HCT116 (cell line): ENCODE measurements at regions not wholly inside any gene's neighbourhood (a gene's known extent, or its start where the extent isn't known, plus 50 kb on each side); places are given as distances from the start of the nearest gene placed in this dataset.

Source experiments
- ATAC-seq: fragments of 200-7000 bp; cut with Tn5 transposase; 2 replicates; pipeline ENCODE4 v1.9.1; 2020; ENCODE audit warnings: mild to moderate bottlenecking, moderate library complexity
- BruUV-seq: library from RNA; stranded (reverse); fragments of 400-500 nt; replicated peaks from 2 replicates; lab custom pipeline; 2021; lab: Mats Ljungman, UMichigan
- CTCF ChIA-PET: fragments of 300-600 bp; sonication (Branson Sonifier 250); formaldehyde crosslinking; loops from one replicate; lab custom pipeline; 2021; ENCODE audit warnings: antibody characterized with exemption; lab: Charles Lee
- POLR2A ChIA-PET: fragments of 300-600, 350-600 bp; sonication (Branson Sonifier 250); formaldehyde crosslinking; loops from one replicate; lab custom pipeline; 2021; ENCODE audit warnings: antibody characterized with exemption; lab: Charles Lee
- RAD21 ChIA-PET, 2 experiments: fragments of 300-600 bp; sonication (Branson Sonifier 250); formaldehyde crosslinking; loops; one replicate each; lab custom pipeline; 2023; ENCODE audit warnings: low total read pairs in 2 of 2; ENCODE audit not compliant: uncharacterized antibody in 2 of 2, unreplicated experiment in 2 of 2, low non-redundant PET in 1 of 2; lab: Charles Lee
- DNase-seq: peaks from one replicate; pipeline ENCODE4 v3.0.0-alpha.2; 2010; ENCODE audit warnings: low read depth, low spot score
- H2AFZ ChIP-seq: fragments of 200-600 bp; shearing (Covaris generic), sonication (generic); 2 replicates; pipeline ENCODE4 v1.6.1; 2017; ENCODE audit warnings: low read depth, mixed run types, mixed read lengths, antibody characterized with exemption, low read length; ENCODE audit not compliant: poor library complexity, severe bottlenecking
- H3K27ac ChIP-seq: 2 replicates; pipeline ENCODE4 v1.5.1; 2012; ENCODE audit warnings: low read depth, low read length
- H3K27me3 ChIP-seq: fragments of 200-600 bp; sonication (generic); 2 replicates; pipeline ENCODE4 v1.6.1; 2016; ENCODE audit warnings: mixed run types, low read length, mixed read lengths; ENCODE audit not compliant: insufficient read depth
- H3K36me3 ChIP-seq, 2 experiments: fragments of 200-500 bp in 1 of 2; fragments of 200-600 bp in 1 of 2; sonication (Bioruptor generic) in 1 of 2; sonication (generic) in 1 of 2; 2 replicates each; pipeline versions ENCODE4 v1.5.1 to v1.6.1; 2014 to 2016; ENCODE audit warnings: low read length in 2 of 2, inconsistent platforms in 1 of 2, mixed read lengths in 1 of 2, mixed run types in 1 of 2; ENCODE audit not compliant: insufficient read depth in 2 of 2, control insufficient read depth in 1 of 2
- H3K4me1 ChIP-seq, 2 experiments: fragments of 200-600 bp in 1 of 2; sonication (generic) in 1 of 2; 2 replicates each; pipeline versions ENCODE4 v1.5.1 to v1.6.1; 2012 to 2017; ENCODE audit warnings: low read length in 2 of 2, inconsistent platforms in 1 of 2, mild to moderate bottlenecking in 1 of 2, mixed read lengths in 1 of 2, mixed run types in 1 of 2, moderate library complexity in 1 of 2; ENCODE audit not compliant: insufficient read depth in 2 of 2, control insufficient read depth in 1 of 2
- H3K4me2 ChIP-seq: fragments of 200-600 bp; sonication (generic); 2 replicates; pipeline ENCODE4 v1.6.1; 2017; ENCODE audit warnings: mixed run types, low read length, mixed read lengths
- H3K4me3 ChIP-seq, 2 experiments: fragments of 200-600 bp in 1 of 2; sonication (generic) in 1 of 2; replicated peaks in 1 of 2; 2 replicates each; pipeline ENCODE4 v1.5.1; 2011 to 2016; ENCODE audit warnings: low read length in 2 of 2, control low read depth in 1 of 2, low read depth in 1 of 2, mild to moderate bottlenecking in 1 of 2, mixed read lengths in 1 of 2, mixed run types in 1 of 2
- H3K79me2 ChIP-seq: fragments of 200-600 bp; sonication (generic); 2 replicates; pipeline ENCODE4 v1.6.1; 2017; ENCODE audit warnings: mild to moderate bottlenecking, mixed run types, low read length, moderate library complexity, mixed read lengths; ENCODE audit not compliant: insufficient read depth
- H3K9ac ChIP-seq: fragments of 200-600 bp; sonication (generic); 2 replicates; pipeline ENCODE4 v1.6.1; 2016; ENCODE audit warnings: low read length, mixed read lengths
- H3K9me2 ChIP-seq: fragments of 200-600 bp; sonication (generic), shearing (Covaris generic); 2 replicates; pipeline ENCODE4 v1.6.1; 2017; ENCODE audit warnings: mixed run types, mild to moderate bottlenecking, moderate library complexity; ENCODE audit not compliant: insufficient read depth
- H3K9me3 ChIP-seq, 2 experiments: fragments of 200-500 bp in 1 of 2; fragments of 200-600 bp in 1 of 2; sonication (Bioruptor generic) in 1 of 2; sonication (generic) in 1 of 2; 2 replicates each; pipeline ENCODE4 v1.6.1; 2014 to 2017; ENCODE audit warnings: low read length in 2 of 2, mixed read lengths in 2 of 2, inconsistent platforms in 1 of 2, low read depth in 1 of 2, mild to moderate bottlenecking in 1 of 2, mixed run types in 1 of 2, moderate library complexity in 1 of 2; ENCODE audit not compliant: control insufficient read depth in 1 of 2, insufficient read depth in 1 of 2
- H4K20me1 ChIP-seq: fragments of 200-600 bp; sonication (generic), shearing (Covaris generic); 2 replicates; pipeline ENCODE4 v1.6.1; 2017; ENCODE audit warnings: mixed run types, mild to moderate bottlenecking, moderate library complexity; ENCODE audit not compliant: insufficient read depth
- ELF1 ChIP-seq: IDR thresholded peaks from 2 replicates; pipeline ENCODE4 v1.6.1; 2012; ENCODE audit warnings: low read depth, borderline replicate concordance
- JUND ChIP-seq: IDR thresholded peaks from 2 replicates; pipeline ENCODE4 v1.6.1; 2012
- POLR2A ChIP-seq: IDR thresholded peaks from 2 replicates; pipeline ENCODE4 v1.7.0; 2011; ENCODE audit warnings: borderline replicate concordance; ENCODE audit not compliant: insufficient read depth, insufficient read length; ENCODE audit errors: extremely low read depth
- REST ChIP-seq: IDR thresholded peaks from 2 replicates; pipeline ENCODE4 v1.6.1; 2012; ENCODE audit warnings: low read depth
- SP1 ChIP-seq: IDR thresholded peaks from 2 replicates; pipeline ENCODE4 v1.6.1; 2012; ENCODE audit warnings: low read depth
- TCF7L2 ChIP-seq: IDR thresholded peaks from 2 replicates; pipeline ENCODE4 v1.7.0; 2011; ENCODE audit warnings: borderline replicate concordance, inconsistent platforms; ENCODE audit not compliant: insufficient read depth, insufficient read length; ENCODE audit errors: extremely low read depth
- YY1 ChIP-seq: IDR thresholded peaks from 2 replicates; pipeline ENCODE4 v1.6.1; 2011; ENCODE audit warnings: low read length, low read depth, moderate library complexity, mild to moderate bottlenecking; ENCODE audit not compliant: insufficient replicate concordance; ENCODE audit errors: extremely low read depth
- ZFX ChIP-seq: fragments of 450-650 bp; IDR thresholded peaks from 2 replicates; pipeline ENCODE4 v1.6.1; 2017
- intact Hi-C: fragments of 100-400 bp; cut with micrococcal nuclease; formaldehyde crosslinking; loops from 2 replicates; pipeline ENCODE4 v1.10.0; 2022
- TF ChIP-seq, protein P1 (sequence below): IDR thresholded peaks from 2 replicates; pipeline ENCODE4 v1.6.1; 2011; ENCODE audit warnings: mild to moderate bottlenecking, low read length, moderate library complexity; ENCODE audit not compliant: insufficient replicate concordance; ENCODE audit errors: extremely low read depth
- TF ChIP-seq, protein P2 (sequence below): IDR thresholded peaks from 2 replicates; pipeline ENCODE4 v1.6.1; 2012

DNA sequence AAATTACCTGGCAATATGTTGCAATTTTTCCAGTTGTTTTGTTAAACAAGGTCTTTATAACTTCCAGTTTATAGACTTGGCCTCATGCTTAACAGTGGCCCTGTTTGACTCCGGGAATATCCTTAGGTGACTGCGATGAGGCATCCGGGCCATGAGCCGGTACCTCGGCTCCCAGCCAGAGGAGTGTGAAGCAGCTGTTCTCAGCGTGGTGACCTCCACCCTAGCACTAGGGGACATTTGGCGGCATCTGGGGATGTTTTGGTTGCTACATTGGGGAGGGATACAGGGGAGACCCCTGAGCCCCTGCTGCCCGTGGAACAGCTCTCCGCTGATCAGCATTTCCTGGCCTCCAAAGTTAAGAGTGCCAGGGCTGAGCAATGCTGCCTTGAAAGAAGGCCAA lies 533.4 kb downstream of the IRX1 start:
- no peak overlapping the region for H2AFZ ChIP-seq
- H3K27me3 ChIP-seq, result no peaks in the 10 kb centered on the region
- intact Hi-C loops, result no loop called here
- TF ChIP-seq YY1 (no peak), REST (no peak), POLR2A (no peak), ELF1 (no peak), SP1 (no peak), ZFX (no peak), JUND (no peak), TCF7L2 (no peak)
- TF ChIP-seq, protein P1, sequence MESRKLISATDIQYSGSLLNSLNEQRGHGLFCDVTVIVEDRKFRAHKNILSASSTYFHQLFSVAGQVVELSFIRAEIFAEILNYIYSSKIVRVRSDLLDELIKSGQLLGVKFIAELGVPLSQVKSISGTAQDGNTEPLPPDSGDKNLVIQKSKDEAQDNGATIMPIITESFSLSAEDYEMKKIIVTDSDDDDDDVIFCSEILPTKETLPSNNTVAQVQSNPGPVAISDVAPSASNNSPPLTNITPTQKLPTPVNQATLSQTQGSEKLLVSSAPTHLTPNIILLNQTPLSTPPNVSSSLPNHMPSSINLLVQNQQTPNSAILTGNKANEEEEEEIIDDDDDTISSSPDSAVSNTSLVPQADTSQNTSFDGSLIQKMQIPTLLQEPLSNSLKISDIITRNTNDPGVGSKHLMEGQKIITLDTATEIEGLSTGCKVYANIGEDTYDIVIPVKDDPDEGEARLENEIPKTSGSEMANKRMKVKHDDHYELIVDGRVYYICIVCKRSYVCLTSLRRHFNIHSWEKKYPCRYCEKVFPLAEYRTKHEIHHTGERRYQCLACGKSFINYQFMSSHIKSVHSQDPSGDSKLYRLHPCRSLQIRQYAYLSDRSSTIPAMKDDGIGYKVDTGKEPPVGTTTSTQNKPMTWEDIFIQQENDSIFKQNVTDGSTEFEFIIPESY, result no peak
- TF ChIP-seq, protein P2, sequence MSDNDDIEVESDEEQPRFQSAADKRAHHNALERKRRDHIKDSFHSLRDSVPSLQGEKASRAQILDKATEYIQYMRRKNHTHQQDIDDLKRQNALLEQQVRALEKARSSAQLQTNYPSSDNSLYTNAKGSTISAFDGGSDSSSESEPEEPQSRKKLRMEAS, result no peak
- H3K9ac ChIP-seq, result no peak overlapping the region
- no TSS peak for BruUV-seq
- no peaks in the 10 kb centered on the region for H3K36me3 ChIP-seq
- H3K27ac ChIP-seq, result no peak overlapping the region
- no peak overlapping the region for H3K4me3 ChIP-seq
- no peak for ATAC-seq
- no peaks in the 10 kb centered on the region for H3K9me2 ChIP-seq
- H3K4me2 ChIP-seq, result no peak overlapping the region
- peaks cover 18 to 42% of the 10 kb centered on the region in 2 experiments; a peak in 2 of 4 replicates for H3K9me3 ChIP-seq
- no peaks in the 10 kb centered on the region for H3K4me1 ChIP-seq
- no peaks in the 10 kb centered on the region for H4K20me1 ChIP-seq
- no peaks in the 10 kb centered on the region for H3K79me2 ChIP-seq
- CTCF ChIA-PET, result no interaction called here
- DNase-seq, result no peak
- POLR2A ChIA-PET, result no interaction called here
- RAD21 ChIA-PET, result no interaction called here
